Common myeloid progenitor, CD34-positive (primary cell): ENCODE measurements at regions not wholly inside any gene's neighbourhood (a gene's known extent, or its start where the extent isn't known, plus 50 kb on each side); places are given as distances from the start of the nearest gene placed in this dataset.

Experiments used
- CTCF ChIA-PET: fragments of 350-600 bp; sonication (Branson Sonifier 250); formaldehyde crosslinking; loops from one replicate; lab custom pipeline; 2021; ENCODE audit warnings: antibody characterized with exemption; lab: Charles Lee
- POLR2A ChIA-PET: fragments of 350-600 bp; sonication (Branson Sonifier 250); formaldehyde crosslinking; loops from one replicate; lab custom pipeline; 2021; ENCODE audit warnings: antibody characterized with exemption; lab: Charles Lee
- DNase-seq, 3 donors: peaks; one replicate each; pipeline versions ENCODE4 v3.0.0 to v3.0.0-alpha.2; 2013
- H3K27ac ChIP-seq, 2 experiments: 1 replicate in 1 of 2; 2 replicates in 1 of 2; pipeline ENCODE4 v1.7.0; 2013; ENCODE audit warnings: inconsistent platforms in 2 of 2, low read length in 2 of 2, mild to moderate bottlenecking in 2 of 2, low read depth in 1 of 2, moderate library complexity in 1 of 2; ENCODE audit not compliant: severe bottlenecking in 2 of 2, insufficient read depth in 1 of 2, poor library complexity in 1 of 2
- H3K27me3 ChIP-seq, 5 experiments: replicated peaks in 2 of 5; 1 replicate in 3 of 5; 2 replicates in 2 of 5; pipeline versions ENCODE4 v1.6.1 to v1.7.0; 2013; ENCODE audit warnings: low read length in 4 of 5, mild to moderate bottlenecking in 2 of 5, moderate library complexity in 2 of 5, inconsistent platforms in 1 of 5; ENCODE audit not compliant: insufficient read depth in 5 of 5, control insufficient read depth in 4 of 5
- H3K36me3 ChIP-seq, 4 experiments: 1 replicate in 2 of 4; 2 replicates in 2 of 4; pipeline versions ENCODE4 v1.6.1 to v1.7.0; 2013; ENCODE audit warnings: low read length in 3 of 4, control low read depth in 1 of 4, mild to moderate bottlenecking in 1 of 4; ENCODE audit not compliant: control insufficient read depth in 4 of 4, insufficient read depth in 4 of 4
- H3K4me1 ChIP-seq, 4 experiments: 1 replicate in 3 of 4; 2 replicates in 1 of 4; pipeline versions ENCODE4 v1.6.1 to v1.7.1; 2013; ENCODE audit warnings: low read length in 3 of 4, mild to moderate bottlenecking in 3 of 4, control low read depth in 1 of 4, inconsistent platforms in 1 of 4, moderate library complexity in 1 of 4; ENCODE audit not compliant: control insufficient read depth in 4 of 4, insufficient read depth in 4 of 4; ENCODE audit errors: control extremely low read depth in 1 of 4
- H3K4me3 ChIP-seq, 7 experiments: 1 replicate in 4 of 7; 2 replicates in 3 of 7; pipeline versions ENCODE4 v1.5.1 to v1.7.0; 2013; ENCODE audit warnings: mild to moderate bottlenecking in 7 of 7, low read length in 6 of 7, moderate library complexity in 6 of 7, inconsistent platforms in 2 of 7, low read depth in 2 of 7, control low read depth in 1 of 7; ENCODE audit not compliant: insufficient read depth in 4 of 7, control insufficient read depth in 1 of 7; ENCODE audit errors: extremely low read depth in 1 of 7
- H3K9me3 ChIP-seq, 5 experiments: 1 replicate in 4 of 5; 2 replicates in 1 of 5; pipeline versions ENCODE4 v1.6.1 to v1.7.1; 2013; ENCODE audit warnings: low read length in 4 of 5, mild to moderate bottlenecking in 2 of 5, inconsistent platforms in 1 of 5, low read depth in 1 of 5, moderate library complexity in 1 of 5; ENCODE audit not compliant: control insufficient read depth in 4 of 5, insufficient read depth in 2 of 5; ENCODE audit errors: control extremely low read depth in 1 of 5
- WGBS: methylation state at CpG from one replicate; pipeline ENCODE4 v1.1.5; 2013; ENCODE audit not compliant: insufficient coverage; 5-methylcytosine and 5-hydroxymethylcytosine counted together

GRCh38 chr9:80811003-80811402, 878.3 kb downstream of the TLE1 start:
- CTCF ChIA-PET = no interaction called here
- DNase-seq = no peak

GRCh38 chr9:80806671-80807070, 882.7 kb downstream of the TLE1 start:
- ChIA-PET CTCF (no interaction called here), POLR2A (no interaction called here)
- no peak for DNase-seq
- no peaks in the 10 kb centered on the region for H3K4me1 ChIP-seq
- H3K9me3 ChIP-seq = no peaks in the 10 kb centered on the region
- no peak overlapping the region for H3K4me3 ChIP-seq
- H3K27ac ChIP-seq = no peak overlapping the region
- no peaks in the 10 kb centered on the region for H3K27me3 ChIP-seq
- no peaks in the 10 kb centered on the region for H3K36me3 ChIP-seq

More at GRCh38 chr9:80811003-80811402, 878.3 kb downstream of the TLE1 start:
- POLR2A ChIA-PET = no interaction called here
- H3K27ac ChIP-seq = no peak overlapping the region
- no peaks in the 10 kb centered on the region for H3K4me1 ChIP-seq
- no peaks in the 10 kb centered on the region for H3K36me3 ChIP-seq
- no peaks in the 10 kb centered on the region for H3K27me3 ChIP-seq
- H3K4me3 ChIP-seq = no peak overlapping the region
- H3K9me3 ChIP-seq = no peaks in the 10 kb centered on the region

GRCh38 chr9:80804873-80805272, 884.5 kb downstream of the TLE1 start:
- H3K9me3 ChIP-seq = no peaks in the 10 kb centered on the region
- no peak overlapping the region for H3K27ac ChIP-seq
- no peak for DNase-seq
- CTCF ChIA-PET = no interaction called here
- POLR2A ChIA-PET = no interaction called here
- H3K4me1 ChIP-seq = no peaks in the 10 kb centered on the region
- no peak overlapping the region for H3K4me3 ChIP-seq
- no peaks in the 10 kb centered on the region for H3K36me3 ChIP-seq
- no peaks in the 10 kb centered on the region for H3K27me3 ChIP-seq

- no peaks in the 10 kb centered on the region for H3K9me3 ChIP-seq
- WGBS = 100% methylated on average over 2 of the region's 4 CpGs
- no peaks in the 10 kb centered on the region for H3K4me1 ChIP-seq
- CTCF ChIA-PET = interaction anchor here (0.6 kb wide), 1 partner anchor 1698 kb away, joined by 3 read pairs; no protein-coding TSS in a partner anchor
- DNase-seq = no peak
- POLR2A ChIA-PET = no interaction called here
- no peak overlapping the region for H3K27ac ChIP-seq
- no peaks in the 10 kb centered on the region for H3K36me3 ChIP-seq
- H3K4me3 ChIP-seq = no peak overlapping the region
- H3K27me3 ChIP-seq = no peaks in the 10 kb centered on the region
Measured at GRCh38 chr9:80797831-80798688, 891.3 kb downstream of the TLE1 start.

GRCh38 chr9:80797101-80797829, 892.1 kb downstream of the TLE1 start:
- WGBS = 100% methylated on average over 3 of the region's 4 CpGs
- Histone ChIP-seq H3K27ac (no peak overlapping the region), H3K9me3 (no peaks in the 10 kb centered on the region), H3K27me3 (no peaks in the 10 kb centered on the region), H3K4me3 (no peak overlapping the region), H3K36me3 (no peaks in the 10 kb centered on the region), H3K4me1 (no peaks in the 10 kb centered on the region)
- CTCF ChIA-PET = no interaction called here
- DNase-seq = no peak
- POLR2A ChIA-PET = no interaction called here

GRCh38 chr9:80796632-80797031, 892.7 kb downstream of the TLE1 start:
- ChIA-PET POLR2A (no interaction called here), CTCF (no interaction called here)
- 100% methylated on average over 5 of the region's 7 CpGs for WGBS
- Histone ChIP-seq H3K4me3 (no peak overlapping the region), H3K9me3 (no peaks in the 10 kb centered on the region), H3K27me3 (no peaks in the 10 kb centered on the region), H3K4me1 (no peaks in the 10 kb centered on the region), H3K27ac (no peak overlapping the region), H3K36me3 (no peaks in the 10 kb centered on the region)
- DNase-seq = no peak

GRCh38 chr9:80794197-80794596, 895.1 kb downstream of the TLE1 start:
- Histone ChIP-seq H3K4me3 (no peak overlapping the region), H3K9me3 (no peaks in the 10 kb centered on the region), H3K4me1 (no peaks in the 10 kb centered on the region), H3K27me3 (no peaks in the 10 kb centered on the region), H3K27ac (no peak overlapping the region), H3K36me3 (no peaks in the 10 kb centered on the region)
- ChIA-PET POLR2A (no interaction called here), CTCF (interaction anchor here (1.6 kb wide), 1 partner anchor 17 kb away, joined by 3 read pairs; no protein-coding TSS in a partner anchor)
- no CpG with 5 or more reads among the region's 5 CpGs for WGBS
- DNase-seq = peak; percentile 2 to 24 (median 21)
